ENCODE measurements at regions not wholly inside any gene's neighbourhood (a gene's known extent, or its start where the extent isn't known, plus 50 kb on each side); places are given as distances from the start of the nearest gene placed in this dataset.

DNA sequence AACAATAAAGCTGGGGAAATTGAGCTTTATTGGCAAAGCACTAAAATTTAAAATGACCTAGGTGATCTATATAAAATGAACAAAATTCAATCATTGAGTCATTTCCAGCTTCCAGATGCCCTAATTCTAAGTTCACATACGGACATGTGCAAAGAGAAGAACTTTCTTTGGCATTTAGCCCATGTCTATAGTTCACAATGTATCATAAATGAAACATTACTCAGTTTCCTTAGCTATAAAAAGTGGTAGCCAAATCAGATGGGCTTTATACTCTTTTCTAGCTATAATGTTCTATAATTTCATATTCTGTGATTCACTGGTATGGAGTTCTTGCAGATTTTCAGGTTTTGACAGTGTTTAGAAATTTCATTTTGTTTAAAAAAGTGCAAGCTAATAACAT lies 327.4 kb downstream of the KCTD8 start:
- TF ChIP-seq, protein P1, sequence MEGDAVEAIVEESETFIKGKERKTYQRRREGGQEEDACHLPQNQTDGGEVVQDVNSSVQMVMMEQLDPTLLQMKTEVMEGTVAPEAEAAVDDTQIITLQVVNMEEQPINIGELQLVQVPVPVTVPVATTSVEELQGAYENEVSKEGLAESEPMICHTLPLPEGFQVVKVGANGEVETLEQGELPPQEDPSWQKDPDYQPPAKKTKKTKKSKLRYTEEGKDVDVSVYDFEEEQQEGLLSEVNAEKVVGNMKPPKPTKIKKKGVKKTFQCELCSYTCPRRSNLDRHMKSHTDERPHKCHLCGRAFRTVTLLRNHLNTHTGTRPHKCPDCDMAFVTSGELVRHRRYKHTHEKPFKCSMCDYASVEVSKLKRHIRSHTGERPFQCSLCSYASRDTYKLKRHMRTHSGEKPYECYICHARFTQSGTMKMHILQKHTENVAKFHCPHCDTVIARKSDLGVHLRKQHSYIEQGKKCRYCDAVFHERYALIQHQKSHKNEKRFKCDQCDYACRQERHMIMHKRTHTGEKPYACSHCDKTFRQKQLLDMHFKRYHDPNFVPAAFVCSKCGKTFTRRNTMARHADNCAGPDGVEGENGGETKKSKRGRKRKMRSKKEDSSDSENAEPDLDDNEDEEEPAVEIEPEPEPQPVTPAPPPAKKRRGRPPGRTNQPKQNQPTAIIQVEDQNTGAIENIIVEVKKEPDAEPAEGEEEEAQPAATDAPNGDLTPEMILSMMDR (IDR thresholded peaks at IDR 0.05; ENCODE audit: low read depth, low read length, missing control alignments) = no peak
- DNase-seq (ENCODE audit: low read depth) = no peak
- in situ Hi-C loops (cut with HindIII; ENCODE audit: low sequenced_read_pairs) = no loop called here
- H3K4me3 ChIP-seq (ENCODE audit: low read depth, low read length) = no peak overlapping the region
